Upper lobe of left lung (tissue), 6 donors: ENCODE measurements at regions not wholly inside any gene's neighbourhood (a gene's known extent, or its start where the extent isn't known, plus 50 kb on each side); places are given as distances from the start of the nearest gene placed in this dataset.

ENCODE experiments used
- ATAC-seq, 2 donors: fragments of 200-7000 bp; cut with Tn5 transposase; one replicate each; pipeline ENCODE4 v1.9.1; 2022; ENCODE audit warnings: mild to moderate bottlenecking in 2 of 2, moderate library complexity in 2 of 2; ENCODE audit not compliant: low FRiP score in 2 of 2
- DNase-seq, 2 donors: peaks; one replicate each; pipeline ENCODE4 v3.0.0-alpha.2; 2019 to 2020
- H3K27ac ChIP-seq, 4 donors: fragments of 200-600 bp; sonication (generic); one replicate each; pipeline ENCODE4 v1.5.1; 2016 to 2019
- H3K27me3 ChIP-seq, 4 donors: fragments of 200-600 bp; sonication (generic); one replicate each; pipeline ENCODE4 v1.5.1; 2017 to 2019
- H3K36me3 ChIP-seq, 4 donors: fragments of 200-600 bp; sonication (generic); one replicate each; pipeline ENCODE4 v1.5.1; 2016 to 2019
- H3K4me1 ChIP-seq, 4 donors: fragments of 200-600 bp; sonication (generic); one replicate each; pipeline ENCODE4 v1.5.1; 2018 to 2019
- H3K4me3 ChIP-seq, 4 donors: fragments of 200-600 bp; sonication (generic); one replicate each; pipeline ENCODE4 v1.5.1; 2017 to 2019; ENCODE audit warnings: mild to moderate bottlenecking in 2 of 4, moderate library complexity in 1 of 4
- H3K9me3 ChIP-seq, 4 donors: fragments of 200-600 bp; sonication (generic); one replicate each; pipeline ENCODE4 v1.5.1; 2018 to 2019
- CTCF ChIP-seq, 6 experiments: fragments of 450-650 bp in 4 of 6; fragments of 200-600 bp in 2 of 6; sonication (generic) in 2 of 6; IDR thresholded peaks; one replicate each; pipeline ENCODE4 v1.5.1; 2016 to 2019; ENCODE audit warnings: antibody characterized with exemption in 6 of 6
- EP300 ChIP-seq, 4 donors: sonication (generic); formaldehyde crosslinking; IDR thresholded peaks; one replicate each; pipeline ENCODE4 v1.5.1; 2017; ENCODE audit warnings: antibody characterized with exemption in 4 of 4, control low read depth in 2 of 4
- POLR2A ChIP-seq, 4 donors: fragments of 450-650 bp; IDR thresholded peaks; one replicate each; pipeline ENCODE4 v1.5.1; 2016 to 2017; ENCODE audit warnings: antibody characterized with exemption in 4 of 4, mild to moderate bottlenecking in 2 of 4
- POLR2AphosphoS5 ChIP-seq, 2 donors: sonication (generic); formaldehyde crosslinking; IDR thresholded peaks; one replicate each; pipeline ENCODE4 v1.5.1; 2017; ENCODE audit warnings: antibody characterized with exemption in 2 of 2
- WGBS, 2 donors: methylation state at CpG; one replicate each; pipeline ENCODE4 v1.1.5; 2017 to 2018; 5-methylcytosine and 5-hydroxymethylcytosine counted together
- donor health status: DM: no; HTN: no; CAD: no; lungs with moderate emphysema.
- donor health status: DM: no; HTN: yes; CAD: no; lungs with severe emphysema.

DNA sequence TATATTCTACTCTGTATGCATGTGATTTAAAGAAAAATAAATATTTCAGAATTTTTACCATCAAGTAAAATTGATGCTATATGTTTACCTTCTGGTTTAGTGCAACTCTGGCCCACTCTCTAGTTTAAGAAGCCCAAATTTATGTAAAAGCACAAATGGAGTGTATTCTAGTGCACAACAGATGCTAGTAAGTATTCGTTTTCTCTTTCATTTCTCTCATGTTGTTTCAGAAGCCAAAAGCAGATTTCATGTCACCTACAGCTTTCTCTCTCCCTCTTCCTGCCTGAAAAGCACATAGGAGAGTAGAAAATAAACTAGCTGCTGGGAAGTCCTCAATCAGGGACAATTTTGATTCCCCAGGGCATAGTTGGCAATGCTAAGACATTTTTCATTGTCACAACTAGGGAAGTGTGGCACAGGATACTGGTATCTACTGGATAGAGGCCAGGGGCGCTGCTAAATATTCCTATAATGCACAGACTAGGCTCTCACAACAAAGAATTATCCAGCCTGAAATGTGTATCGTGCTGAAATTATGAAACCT, 147.4 kb upstream of the ARHGEF26 start:
- Histone ChIP-seq H3K4me3 (no peak overlapping the region), H3K27me3 (no peaks in the 10 kb centered on the region), H3K9me3 (no peaks in the 10 kb centered on the region), H3K36me3 (no peaks in the 10 kb centered on the region), H3K4me1 (no peaks in the 10 kb centered on the region), H3K27ac (no peak overlapping the region)
- TF ChIP-seq POLR2A (IDR thresholded peaks at IDR 0.05) (no peak), POLR2AphosphoS5 (IDR thresholded peaks at IDR 0.05) (no peak), EP300 (IDR thresholded peaks at IDR 0.05) (no peak), CTCF (IDR thresholded peaks at IDR 0.05) (no peak)
- no peak for DNase-seq
- 48 to 52% methylated on average over 3 of the region's 3 CpGs for WGBS, 2 donors
- ATAC-seq: no peak

- no peaks in the 10 kb centered on the region for H3K9me3 ChIP-seq
- H3K36me3 ChIP-seq: no peaks in the 10 kb centered on the region
- DNase-seq (no peak), ATAC-seq (no peak)
- H3K4me1 ChIP-seq: no peaks in the 10 kb centered on the region
- no peaks in the 10 kb centered on the region for H3K27me3 ChIP-seq
- no peak overlapping the region for H3K4me3 ChIP-seq
- no peak overlapping the region for H3K27ac ChIP-seq
- TF ChIP-seq CTCF (IDR thresholded peaks at IDR 0.05): no peak
- no peak for TF ChIP-seq EP300 (IDR thresholded peaks at IDR 0.05)
- TF ChIP-seq POLR2A (IDR thresholded peaks at IDR 0.05): no peak
Observed at GRCh38 chr3:153974614-153975013, 146.6 kb upstream of the ARHGEF26 start.

GRCh38 chr3:153976891-153977554, 144.2 kb upstream of the ARHGEF26 start:
- H3K4me1 ChIP-seq: no peaks in the 10 kb centered on the region
- no peak for TF ChIP-seq CTCF (IDR thresholded peaks at IDR 0.05)
- TF ChIP-seq POLR2A (IDR thresholded peaks at IDR 0.05): no peak
- no peak for TF ChIP-seq POLR2AphosphoS5 (IDR thresholded peaks at IDR 0.05)
- no peak for TF ChIP-seq EP300 (IDR thresholded peaks at IDR 0.05)
- H3K36me3 ChIP-seq: no peaks in the 10 kb centered on the region
- WGBS, 2 donors: 41 to 43% methylated on average over 2 of the region's 2 CpGs
- H3K27ac ChIP-seq: no peak overlapping the region
- DNase-seq (no peak), ATAC-seq (peak in 1 of 2 donors; percentile 61)
- H3K27me3 ChIP-seq: no peaks in the 10 kb centered on the region
- H3K9me3 ChIP-seq: no peaks in the 10 kb centered on the region
- H3K4me3 ChIP-seq: no peak overlapping the region

- no peaks in the 10 kb centered on the region for H3K36me3 ChIP-seq
- H3K4me3 ChIP-seq: no peak overlapping the region
- DNase-seq (no peak), ATAC-seq (no peak)
- H3K9me3 ChIP-seq: no peaks in the 10 kb centered on the region
- H3K4me1 ChIP-seq: no peaks in the 10 kb centered on the region
- H3K27me3 ChIP-seq: no peaks in the 10 kb centered on the region
- H3K27ac ChIP-seq: no peak overlapping the region
- WGBS, 2 donors: 79 to 80% methylated on average over 1 of the region's 1 CpG
- TF ChIP-seq POLR2AphosphoS5 (IDR thresholded peaks at IDR 0.05) (no peak), CTCF (IDR thresholded peaks at IDR 0.05) (no peak), POLR2A (IDR thresholded peaks at IDR 0.05) (no peak), EP300 (IDR thresholded peaks at IDR 0.05) (no peak)
Observed at GRCh38 chr3:153978006-153978405, 143.2 kb upstream of the ARHGEF26 start.
